A549 (cell line): ENCODE measurements at regions not wholly inside any gene's neighbourhood (a gene's known extent, or its start where the extent isn't known, plus 50 kb on each side); places are given as distances from the start of the nearest gene placed in this dataset.

Experiments
- ATAC-seq, 2 experiments: fragments of 200-7000 bp in 1 of 2; fragments of >200 bp in 1 of 2; cut with Nextera tagmentation in 1 of 2; cut with Tn5 transposase in 1 of 2; 3 replicates each; pipeline versions ENCODE4 v1.8.0 to v1.9.1; 2018 to 2020; ENCODE audit warnings: mild to moderate bottlenecking in 1 of 2, moderate library complexity in 1 of 2
- CTCF ChIA-PET: fragments of 300-600 bp; sonication (Branson Sonifier 250); formaldehyde crosslinking; extraction: SDS; loops from one replicate; lab custom pipeline; 2021; ENCODE audit warnings: antibody characterized with exemption, inconsistent platforms; lab: Yijun Ruan, JAX
- POLR2A ChIA-PET: fragments of 350-600 bp; formaldehyde crosslinking; extraction: SDS; loops from one replicate; lab custom pipeline; 2021; ENCODE audit warnings: antibody characterized with exemption, inconsistent platforms; lab: Yijun Ruan, JAX
- DNase-seq, 2 experiments: peaks; one replicate each; pipeline versions ENCODE4 v3.0.0 to v3.0.0-alpha.2; 2011 to 2016; ENCODE audit warnings: low read depth in 1 of 2, low spot score in 1 of 2
- FAIRE-seq: peaks from 2 replicates; lab custom pipeline; 2011; peaks lifted over from hg19 to GRCh38; lab: Jason Lieb, UNC
- H3K27ac ChIP-seq, 2 experiments: fragments of >200 bp; sonication (Bioruptor Twin); formaldehyde crosslinking; 3 replicates each; pipeline ENCODE4 v1.5.1; 2016 to 2017
- H3K4me1 ChIP-seq: fragments of >200 bp; sonication (Bioruptor Twin); formaldehyde crosslinking; 3 replicates; pipeline ENCODE4 v1.6.1; 2016
- H3K4me2 ChIP-seq: fragments of >200 bp; sonication (Bioruptor Twin); formaldehyde crosslinking; 3 replicates; pipeline ENCODE4 v1.6.1; 2016
- H3K4me3 ChIP-seq: fragments of >200 bp; sonication (Bioruptor Twin); formaldehyde crosslinking; 3 replicates; pipeline ENCODE4 v1.5.1; 2016
- H3K9me3 ChIP-seq: fragments of >200 bp; sonication (Bioruptor Twin); formaldehyde crosslinking; 3 replicates; pipeline ENCODE4 v1.6.1; 2016
- CHD2 ChIP-seq: fragments of 150-350 bp; IDR thresholded peaks from 2 replicates; pipeline ENCODE4 v1.6.1; 2014; ENCODE audit warnings: low read length; ENCODE audit not compliant: partially characterized antibody
- FOSB ChIP-seq: fragments of 250-450 bp; sonication (Bioruptor Pico); IDR thresholded peaks from 2 replicates; pipeline ENCODE4 v1.5.0; 2020; ENCODE audit warnings: mild to moderate bottlenecking, moderate library complexity
- FOSL2 ChIP-seq, 2 experiments: fragments of 450-650 bp in 1 of 2; fragments of >200 bp in 1 of 2; sonication (Bioruptor Twin) in 1 of 2; formaldehyde crosslinking; IDR thresholded peaks; 2 replicates each; pipeline versions ENCODE4 v1.5.0 to v1.6.1; 2016 to 2020; ENCODE audit warnings: mild to moderate bottlenecking in 1 of 2, moderate library complexity in 1 of 2
- GATA3 ChIP-seq: IDR thresholded peaks from 2 replicates; pipeline ENCODE4 v1.6.1; 2012; ENCODE audit warnings: borderline replicate concordance
- HEYL ChIP-seq: fragments of 250-450 bp; sonication (Bioruptor Pico); IDR thresholded peaks from 2 replicates; pipeline ENCODE4 v1.8.0; 2021; ENCODE audit warnings: mild to moderate bottlenecking, moderate library complexity
- MAZ ChIP-seq: fragments of 150-350 bp; IDR thresholded peaks from 2 replicates; pipeline ENCODE4 v1.6.1; 2014; ENCODE audit warnings: antibody characterized with exemption, low read depth, low read length, borderline replicate concordance
- MYC ChIP-seq: IDR thresholded peaks from 2 replicates; pipeline ENCODE4 v1.6.1; 2012; ENCODE audit warnings: mild to moderate bottlenecking, inconsistent platforms, low read length, improper control_type of control experiment, borderline replicate concordance
- RARB ChIP-seq: fragments of 250-450 bp; sonication (Bioruptor Pico); IDR thresholded peaks from 2 replicates; pipeline ENCODE4 v1.8.0; 2021; ENCODE audit warnings: mild to moderate bottlenecking, moderate library complexity
- SMC3 ChIP-seq: fragments of >200 bp; sonication (Bioruptor Twin); formaldehyde crosslinking; IDR thresholded peaks from 3 replicates; pipeline ENCODE4 v1.6.1; 2018; ENCODE audit warnings: inconsistent platforms
- ZC3H11A ChIP-seq: fragments of 450-650 bp; IDR thresholded peaks from 2 replicates; pipeline ENCODE4 v1.6.1; 2014; ENCODE audit warnings: antibody characterized with exemption, mild to moderate bottlenecking
- ZSCAN20 ChIP-seq: fragments of 250-450 bp; sonication (Bioruptor Pico); IDR thresholded peaks from 2 replicates; pipeline ENCODE4 v1.8.0; 2022; ENCODE audit warnings: mild to moderate bottlenecking, moderate library complexity
- WGBS: methylation state at CpG from one replicate; pipeline ENCODE4 v1.1.6; 2017; ENCODE audit errors: missing lambda C conversion rate; 5-methylcytosine and 5-hydroxymethylcytosine counted together
- TF ChIP-seq, protein P1 (sequence below): IDR thresholded peaks from 2 replicates; pipeline ENCODE4 v1.6.1; 2012
- TF ChIP-seq, protein P2 (sequence below): IDR thresholded peaks from 2 replicates; pipeline ENCODE4 v1.6.1; 2012
- TF ChIP-seq, protein P3 (sequence below): fragments of 200-600 bp; sonication (generic); IDR thresholded peaks from 2 replicates; pipeline ENCODE4 v1.6.1; 2016; ENCODE audit warnings: antibody characterized with exemption, mild to moderate bottlenecking, moderate library complexity
- TF ChIP-seq, protein P4 (sequence below): fragments of 250-450 bp; sonication (Bioruptor Pico); IDR thresholded peaks from 2 replicates; pipeline ENCODE4 v1.5.0; 2020; ENCODE audit warnings: low read depth, mild to moderate bottlenecking, moderate library complexity

DNA sequence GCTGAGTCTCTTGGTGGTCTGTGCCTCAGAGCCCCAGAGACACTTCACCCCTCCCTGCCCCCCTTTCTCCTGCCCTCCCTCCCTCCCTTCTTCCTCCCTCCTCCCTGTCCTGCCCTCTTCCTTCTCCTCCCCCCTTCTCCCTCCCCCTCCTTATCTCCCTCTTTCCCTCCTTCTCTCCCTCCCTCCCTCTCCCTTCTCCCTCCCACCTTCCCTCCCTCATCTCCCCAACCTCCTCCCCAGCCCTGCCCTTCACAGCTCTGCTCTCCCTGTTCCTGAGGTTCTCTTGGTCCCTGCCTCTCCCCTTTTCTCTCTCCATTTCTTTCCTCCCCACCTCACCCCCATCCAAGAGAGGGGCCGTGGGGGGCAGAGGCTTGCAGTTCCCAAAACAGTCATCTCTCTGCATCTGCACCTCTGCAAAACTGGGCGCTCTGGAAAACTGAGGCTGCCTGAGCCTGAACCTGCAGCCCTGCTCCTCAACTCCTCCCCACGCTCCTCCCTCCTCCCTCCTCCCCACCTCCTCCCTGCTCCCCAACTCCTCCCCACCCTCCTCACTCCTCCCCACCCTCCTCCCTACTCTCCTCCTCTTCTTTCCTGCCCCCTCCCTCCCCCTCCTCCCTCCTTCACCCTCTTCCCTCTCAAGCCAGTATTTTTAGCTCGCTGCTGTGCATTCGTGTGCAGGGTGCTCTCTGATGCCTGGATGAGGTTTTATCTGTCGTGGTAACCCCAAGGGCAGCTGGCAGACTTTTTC, 219.1 kb downstream of the C9orf50 start:
- WGBS = 55% methylated on average over 6 of the region's 6 CpGs
- POLR2A ChIA-PET = no interaction called here
- peak overlapping the region; percentile 71 to 84 for H3K27ac ChIP-seq

DNA sequence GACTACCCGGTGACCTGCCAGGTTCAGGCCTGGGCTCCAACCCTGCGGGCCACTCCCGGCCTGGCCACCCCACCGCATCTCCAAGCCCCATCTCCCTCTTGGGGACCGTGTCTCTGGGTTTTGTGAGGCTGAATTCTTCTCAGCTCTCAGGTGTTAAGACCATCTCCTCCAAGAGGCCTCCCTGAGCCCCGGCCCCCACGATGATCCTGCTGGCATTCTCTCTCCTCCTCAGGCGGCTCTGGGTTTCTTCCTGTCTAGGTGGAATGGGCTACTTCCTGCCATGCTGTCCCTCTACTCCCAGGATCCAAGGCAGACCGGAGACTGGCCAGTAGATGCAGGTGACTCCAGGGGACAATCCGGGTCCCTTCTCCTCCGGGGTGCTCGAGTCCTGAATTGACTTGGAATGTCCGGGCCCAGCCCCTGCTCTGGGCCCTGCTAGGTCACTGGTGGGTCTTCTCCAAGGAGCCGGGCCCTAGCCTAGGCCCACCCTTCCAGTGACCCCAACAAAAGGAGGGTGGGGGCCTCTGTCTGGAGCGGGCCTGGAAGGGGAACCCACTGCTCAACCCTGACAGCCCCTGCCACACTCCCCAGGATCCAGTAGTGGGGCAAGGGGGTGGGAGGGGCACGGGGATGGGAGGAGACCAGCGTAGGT, 219.8 kb downstream of the C9orf50 start:
- WGBS = 89% methylated on average over 13 of the region's 17 CpGs
- no peak for DNase-seq
- no peak for FAIRE-seq

More for the DNA sequence above, 219.1 kb downstream of the C9orf50 start:
- TF ChIP-seq, protein P1, sequence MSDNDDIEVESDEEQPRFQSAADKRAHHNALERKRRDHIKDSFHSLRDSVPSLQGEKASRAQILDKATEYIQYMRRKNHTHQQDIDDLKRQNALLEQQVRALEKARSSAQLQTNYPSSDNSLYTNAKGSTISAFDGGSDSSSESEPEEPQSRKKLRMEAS = no peak
- TF ChIP-seq, protein P2, sequence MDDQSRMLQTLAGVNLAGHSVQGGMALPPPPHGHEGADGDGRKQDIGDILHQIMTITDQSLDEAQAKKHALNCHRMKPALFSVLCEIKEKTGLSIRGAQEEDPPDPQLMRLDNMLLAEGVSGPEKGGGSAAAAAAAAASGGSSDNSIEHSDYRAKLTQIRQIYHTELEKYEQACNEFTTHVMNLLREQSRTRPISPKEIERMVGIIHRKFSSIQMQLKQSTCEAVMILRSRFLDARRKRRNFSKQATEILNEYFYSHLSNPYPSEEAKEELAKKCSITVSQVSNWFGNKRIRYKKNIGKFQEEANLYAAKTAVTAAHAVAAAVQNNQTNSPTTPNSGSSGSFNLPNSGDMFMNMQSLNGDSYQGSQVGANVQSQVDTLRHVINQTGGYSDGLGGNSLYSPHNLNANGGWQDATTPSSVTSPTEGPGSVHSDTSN = no peak
- TF ChIP-seq FOSL2 (IDR thresholded peaks at IDR 0.05) (no peak), FOSL2 (CRISPR knock-in tag; IDR thresholded peaks at IDR 0.05) (no peak), FOSB (CRISPR knock-in tag) (no peak), RARB (no peak), ZC3H11A (no peak)
- TF ChIP-seq, protein P3, sequence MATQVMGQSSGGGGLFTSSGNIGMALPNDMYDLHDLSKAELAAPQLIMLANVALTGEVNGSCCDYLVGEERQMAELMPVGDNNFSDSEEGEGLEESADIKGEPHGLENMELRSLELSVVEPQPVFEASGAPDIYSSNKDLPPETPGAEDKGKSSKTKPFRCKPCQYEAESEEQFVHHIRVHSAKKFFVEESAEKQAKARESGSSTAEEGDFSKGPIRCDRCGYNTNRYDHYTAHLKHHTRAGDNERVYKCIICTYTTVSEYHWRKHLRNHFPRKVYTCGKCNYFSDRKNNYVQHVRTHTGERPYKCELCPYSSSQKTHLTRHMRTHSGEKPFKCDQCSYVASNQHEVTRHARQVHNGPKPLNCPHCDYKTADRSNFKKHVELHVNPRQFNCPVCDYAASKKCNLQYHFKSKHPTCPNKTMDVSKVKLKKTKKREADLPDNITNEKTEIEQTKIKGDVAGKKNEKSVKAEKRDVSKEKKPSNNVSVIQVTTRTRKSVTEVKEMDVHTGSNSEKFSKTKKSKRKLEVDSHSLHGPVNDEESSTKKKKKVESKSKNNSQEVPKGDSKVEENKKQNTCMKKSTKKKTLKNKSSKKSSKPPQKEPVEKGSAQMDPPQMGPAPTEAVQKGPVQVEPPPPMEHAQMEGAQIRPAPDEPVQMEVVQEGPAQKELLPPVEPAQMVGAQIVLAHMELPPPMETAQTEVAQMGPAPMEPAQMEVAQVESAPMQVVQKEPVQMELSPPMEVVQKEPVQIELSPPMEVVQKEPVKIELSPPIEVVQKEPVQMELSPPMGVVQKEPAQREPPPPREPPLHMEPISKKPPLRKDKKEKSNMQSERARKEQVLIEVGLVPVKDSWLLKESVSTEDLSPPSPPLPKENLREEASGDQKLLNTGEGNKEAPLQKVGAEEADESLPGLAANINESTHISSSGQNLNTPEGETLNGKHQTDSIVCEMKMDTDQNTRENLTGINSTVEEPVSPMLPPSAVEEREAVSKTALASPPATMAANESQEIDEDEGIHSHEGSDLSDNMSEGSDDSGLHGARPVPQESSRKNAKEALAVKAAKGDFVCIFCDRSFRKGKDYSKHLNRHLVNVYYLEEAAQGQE = no peak
- TF ChIP-seq, protein P4, sequence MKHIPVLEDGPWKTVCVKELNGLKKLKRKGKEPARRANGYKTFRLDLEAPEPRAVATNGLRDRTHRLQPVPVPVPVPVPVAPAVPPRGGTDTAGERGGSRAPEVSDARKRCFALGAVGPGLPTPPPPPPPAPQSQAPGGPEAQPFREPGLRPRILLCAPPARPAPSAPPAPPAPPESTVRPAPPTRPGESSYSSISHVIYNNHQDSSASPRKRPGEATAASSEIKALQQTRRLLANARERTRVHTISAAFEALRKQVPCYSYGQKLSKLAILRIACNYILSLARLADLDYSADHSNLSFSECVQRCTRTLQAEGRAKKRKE (CRISPR knock-in tag) = no peak
- TF ChIP-seq, all 56 proteins: peak for 0
- peak in 1 of 2 experiments; percentile 3; a peak in 1 of 6 replicates for ATAC-seq
- peak overlapping the region; percentile 23; the same call in 2 of the 3 replicates for H3K4me2 ChIP-seq
- peak in 1 of 2 experiments; percentile 52 for DNase-seq
- FAIRE-seq = no peak
- CTCF ChIA-PET = no interaction called here
- H3K9me3 ChIP-seq = no peaks in the 10 kb centered on the region
- H3K4me3 ChIP-seq = no peak overlapping the region
- peaks cover 52% of the 10 kb centered on the region for H3K4me1 ChIP-seq

More for the DNA sequence above, 219.8 kb downstream of the C9orf50 start:
- Histone ChIP-seq H3K27ac (peak overlapping the region; percentile 71 to 84), H3K9me3 (no peaks in the 10 kb centered on the region), H3K4me3 (no peak overlapping the region), H3K4me2 (no peak overlapping the region; the same call in 2 of the 3 replicates), H3K4me1 (peaks cover 45% of the 10 kb centered on the region)
- TF ChIP-seq ZSCAN20 (CRISPR knock-in tag) = no peak
- no peak for TF ChIP-seq SMC3
- TF ChIP-seq GATA3 = no peak
- no peak for TF ChIP-seq MAZ
- no peak for TF ChIP-seq FOSB (CRISPR knock-in tag)
- TF ChIP-seq, protein P4 (CRISPR knock-in tag) = no peak
- no peak for TF ChIP-seq HEYL (CRISPR knock-in tag)
- no peak for TF ChIP-seq MYC
- no peak for TF ChIP-seq CHD2
- ChIA-PET CTCF (interaction anchor here (0.9 to 1.1 kb wide), 2 partner anchors 14 to 269 kb away, joined by 3 read pairs; no protein-coding TSS in a partner anchor), POLR2A (no interaction called here)
- peak; percentile 20 to 30; a peak in 4 of 6 replicates for ATAC-seq
